T-cell (primary cell): ENCODE measurements at regions not wholly inside any gene's neighbourhood (a gene's known extent, or its start where the extent isn't known, plus 50 kb on each side); places are given as distances from the start of the nearest gene placed in this dataset.
"Not testable (repeated sequence)": the region's sequence is repeated elsewhere in the genome, so short reads cannot be mapped to it uniquely, and the experiment has no call there.

Source experiments
- ATAC-seq, 4 experiments: fragments of 200-7000 bp in 3 of 4; fragments of 150-1000 bp in 1 of 4; cut with Tn5 transposase; replicated peaks in 1 of 4; 1 replicate in 3 of 4; 2 replicates in 1 of 4; pipeline ENCODE4 v1.10.0; 2021; ENCODE audit warnings: moderate library complexity in 3 of 4, mild to moderate bottlenecking in 2 of 4, moderate number of reproducible peaks in 1 of 4
- CTCF ChIA-PET, 2 donors: fragments of 300-600 bp; sonication (Branson Sonifier 250); formaldehyde crosslinking; loops; one replicate each; lab custom pipeline; 2022; ENCODE audit warnings: antibody characterized with exemption in 2 of 2; lab: Charles Lee
- POLR2A ChIA-PET, 2 donors: fragments of 300-600 bp; sonication (Branson Sonifier 250); formaldehyde crosslinking; loops; one replicate each; lab custom pipeline; 2022; ENCODE audit warnings: antibody characterized with exemption in 2 of 2; lab: Charles Lee
- DNase-seq, 35 experiments: peaks; one replicate each; pipeline versions ENCODE4 v3.0.0 to v3.0.0-alpha.2; 2013 to 2023
- H3K27ac ChIP-seq: one replicate; pipeline ENCODE4 v1.5.1; 2013; ENCODE audit warnings: low read length
- H3K27me3 ChIP-seq, 2 experiments: replicated peaks in 1 of 2; 1 replicate in 1 of 2; 2 replicates in 1 of 2; pipeline versions ENCODE4 v1.6.1 to v1.7.0; 2013; ENCODE audit warnings: low read length in 1 of 2, mixed read lengths in 1 of 2; ENCODE audit not compliant: control insufficient read depth in 2 of 2, insufficient read depth in 2 of 2; ENCODE audit errors: extremely low read depth in 1 of 2
- H3K36me3 ChIP-seq, 2 donors: 1 replicate in 1 of 2; 2 replicates in 1 of 2; pipeline versions ENCODE4 v1.6.1 to v1.7.0; 2013; ENCODE audit warnings: low read length in 1 of 2; ENCODE audit not compliant: control insufficient read depth in 2 of 2, insufficient read depth in 1 of 2; ENCODE audit errors: extremely low read depth in 1 of 2
- H3K4me1 ChIP-seq, 2 experiments: 1 replicate in 1 of 2; 2 replicates in 1 of 2; pipeline versions ENCODE4 v1.6.1 to v1.7.0; 2013; ENCODE audit warnings: low read length in 2 of 2, mixed read lengths in 1 of 2; ENCODE audit not compliant: insufficient read depth in 2 of 2, control insufficient read depth in 1 of 2; ENCODE audit errors: extremely low read depth in 1 of 2
- H3K4me3 ChIP-seq, 2 donors: 1 replicate in 1 of 2; 2 replicates in 1 of 2; pipeline versions ENCODE4 v1.5.1 to v1.7.0; 2013; ENCODE audit warnings: mild to moderate bottlenecking in 2 of 2, low read length in 1 of 2, moderate library complexity in 1 of 2; ENCODE audit not compliant: control insufficient read depth in 1 of 2; ENCODE audit errors: extremely low read depth in 1 of 2
- H3K9me3 ChIP-seq: 2 replicates; pipeline ENCODE4 v1.7.0; 2013
- H3K27ac Mint-ChIP-seq, 2 donors: one replicate each; pipeline ENCODE4 v1.8.0; 2020 to 2021; ENCODE audit warnings: mild to moderate bottlenecking in 2 of 2, mixed read lengths in 2 of 2
- H3K27me3 Mint-ChIP-seq, 2 donors: one replicate each; pipeline ENCODE4 v1.8.0; 2021 to 2022; ENCODE audit warnings: mixed read lengths in 2 of 2
- H3K36me3 Mint-ChIP-seq: one replicate; pipeline ENCODE4 v1.8.0; 2021; ENCODE audit warnings: mixed read lengths
- H3K4me1 Mint-ChIP-seq, 3 donors: one replicate each; pipeline ENCODE4 v1.8.0; 2020 to 2022; ENCODE audit warnings: mixed read lengths in 3 of 3, mild to moderate bottlenecking in 1 of 3
- H3K4me3 Mint-ChIP-seq, 3 donors: one replicate each; pipeline ENCODE4 v1.8.0; 2020 to 2022; ENCODE audit warnings: mild to moderate bottlenecking in 3 of 3, mixed read lengths in 3 of 3, moderate library complexity in 3 of 3
- H3K9me3 Mint-ChIP-seq, 3 donors: one replicate each; pipeline ENCODE4 v1.8.0; 2020 to 2022; ENCODE audit warnings: mixed read lengths in 3 of 3
- WGBS: methylation state at CpG from one replicate; pipeline ENCODE4 v1.1.5; 2013; ENCODE audit warnings: missing lambda C conversion rate; ENCODE audit not compliant: insufficient coverage; 5-methylcytosine and 5-hydroxymethylcytosine counted together

GRCh38 chr20:39751557-39752137 lies 789.5 kb downstream of the DHX35 start:
- H3K4me1 ChIP-seq, result no peaks in the 10 kb centered on the region
- H3K36me3 Mint-ChIP-seq, result no peaks in the 10 kb centered on the region
- 66% methylated on average over 2 of the region's 4 CpGs for WGBS
- ATAC-seq, result no peak
- H3K27ac Mint-ChIP-seq, result no peak overlapping the region
- DNase-seq, result no peak
- no peaks in the 10 kb centered on the region for H3K27me3 ChIP-seq
- H3K9me3 Mint-ChIP-seq, result peaks cover 19 to 27% (median 22%) of the 10 kb centered on the region in 3 donors
- CTCF ChIA-PET, result no interaction called here
- H3K36me3 ChIP-seq, result no peaks in the 10 kb centered on the region
- H3K4me3 Mint-ChIP-seq, result no peak overlapping the region
- no peaks in the 10 kb centered on the region for H3K4me1 Mint-ChIP-seq
- no peaks in the 10 kb centered on the region for H3K27me3 Mint-ChIP-seq
- no peaks in the 10 kb centered on the region for H3K9me3 ChIP-seq
- POLR2A ChIA-PET, result no interaction called here
- no peak overlapping the region for H3K4me3 ChIP-seq
- no peak overlapping the region for H3K27ac ChIP-seq

- Mint-ChIP-seq H3K9me3 (peaks cover 12 to 30% (median 16%) of the 10 kb centered on the region in 3 donors), H3K36me3 (no peaks in the 10 kb centered on the region), H3K27me3 (no peaks in the 10 kb centered on the region), H3K27ac (no peak overlapping the region), H3K4me1 (no peaks in the 10 kb centered on the region), H3K4me3 (no peak overlapping the region)
- Histone ChIP-seq H3K27ac (no peak overlapping the region), H3K4me1 (no peaks in the 10 kb centered on the region), H3K36me3 (no peaks in the 10 kb centered on the region), H3K27me3 (no peaks in the 10 kb centered on the region), H3K4me3 (no peak overlapping the region), H3K9me3 (no peaks in the 10 kb centered on the region)
- DNase-seq, result no peak
- ATAC-seq, result no peak
- POLR2A ChIA-PET, result no interaction called here
- no CpG with 5 or more reads among the region's 1 CpG for WGBS
- CTCF ChIA-PET, result no interaction called here
These were observed 783.2 kb downstream of the DHX35 start for GRCh38 chr20:39745380-39745779.

- H3K27ac ChIP-seq, result no peak overlapping the region
- no peaks in the 10 kb centered on the region for H3K27me3 ChIP-seq
- no peak overlapping the region for H3K4me3 ChIP-seq
- H3K4me1 ChIP-seq, result no peaks in the 10 kb centered on the region
- DNase-seq, result no peak
- peaks cover 0 to 4% (median 0%) of the 10 kb centered on the region in 3 donors for H3K9me3 Mint-ChIP-seq
- ATAC-seq, result no peak
- no peaks in the 10 kb centered on the region for H3K9me3 ChIP-seq
- H3K27me3 Mint-ChIP-seq, result no peaks in the 10 kb centered on the region
- no peak overlapping the region for H3K4me3 Mint-ChIP-seq
- POLR2A ChIA-PET, result no interaction called here
- H3K4me1 Mint-ChIP-seq, result no peaks in the 10 kb centered on the region
- no peak overlapping the region for H3K27ac Mint-ChIP-seq
- no peaks in the 10 kb centered on the region for H3K36me3 Mint-ChIP-seq
- H3K36me3 ChIP-seq, result no peaks in the 10 kb centered on the region
- CTCF ChIA-PET, result no interaction called here
- 100% methylated on average over 1 of the region's 2 CpGs for WGBS
These were observed 776.5 kb downstream of the DHX35 start for GRCh38 chr20:39738651-39739050.

- Histone ChIP-seq H3K27me3 (no peaks in the 10 kb centered on the region), H3K36me3 (no peaks in the 10 kb centered on the region), H3K4me1 (no peaks in the 10 kb centered on the region), H3K9me3 (no peaks in the 10 kb centered on the region), H3K27ac (no peak overlapping the region), H3K4me3 (no peak overlapping the region)
- DNase-seq (no peak), ATAC-seq (no peak)
- CTCF ChIA-PET, result no interaction called here
- no peak overlapping the region for H3K4me3 Mint-ChIP-seq
- H3K27ac Mint-ChIP-seq, result no peak overlapping the region
- H3K9me3 Mint-ChIP-seq, result peaks cover 0 to 6% (median 5%) of the 10 kb centered on the region in 3 donors
- POLR2A ChIA-PET, result no interaction called here
- no peaks in the 10 kb centered on the region for H3K4me1 Mint-ChIP-seq
- no peaks in the 10 kb centered on the region for H3K27me3 Mint-ChIP-seq
- no peaks in the 10 kb centered on the region for H3K36me3 Mint-ChIP-seq
- 84% methylated on average over 3 of the region's 6 CpGs for WGBS
These were observed 774.5 kb downstream of the DHX35 start for GRCh38 chr20:39736434-39737327.

GRCh38 chr20:39725513-39725912 lies 763.4 kb downstream of the DHX35 start:
- CTCF ChIA-PET, H3K36me3 ChIP-seq, H3K36me3 Mint-ChIP-seq, H3K4me3 ChIP-seq, H3K27me3 ChIP-seq, POLR2A ChIA-PET, H3K27ac Mint-ChIP-seq, DNase-seq, H3K4me1 Mint-ChIP-seq, ATAC-seq, H3K27ac ChIP-seq, H3K4me3 Mint-ChIP-seq, H3K9me3 ChIP-seq, H3K27me3 Mint-ChIP-seq, H3K4me1 ChIP-seq: not testable (repeated sequence)
- H3K9me3 Mint-ChIP-seq, result peaks cover 29 to 47% (median 30%) of the 10 kb centered on the region in 3 donors
- no CpG with 5 or more reads among the region's 6 CpGs for WGBS

- DNase-seq (no peak), ATAC-seq (no peak)
- ChIA-PET CTCF (no interaction called here), POLR2A (no interaction called here)
- Histone ChIP-seq H3K9me3 (no peaks in the 10 kb centered on the region), H3K27me3 (no peaks in the 10 kb centered on the region), H3K27ac (no peak overlapping the region), H3K4me1 (no peaks in the 10 kb centered on the region), H3K36me3 (no peaks in the 10 kb centered on the region), H3K4me3 (no peak overlapping the region)
- Mint-ChIP-seq H3K36me3 (no peaks in the 10 kb centered on the region), H3K4me3 (no peak overlapping the region), H3K9me3 (peaks cover 0 to 4% (median 4%) of the 10 kb centered on the region in 3 donors), H3K27me3 (no peaks in the 10 kb centered on the region), H3K4me1 (no peaks in the 10 kb centered on the region), H3K27ac (no peak overlapping the region)
- WGBS, result no CpG with 5 or more reads among the region's 2 CpGs
These were observed 757.1 kb downstream of the DHX35 start for GRCh38 chr20:39719293-39719692.
